ENCODE measurements at regions not wholly inside any gene's neighbourhood (a gene's known extent, or its start where the extent isn't known, plus 50 kb on each side); places are given as distances from the start of the nearest gene placed in this dataset.

- TF ChIP-seq CREB5 (CRISPR knock-in tag; IDR thresholded peaks at IDR 0.05; ENCODE audit: low read depth) (no peak), PATZ1 (CRISPR knock-in tag; IDR thresholded peaks at IDR 0.05; ENCODE audit: borderline replicate concordance) (no peak), OSR1 (CRISPR knock-in tag; IDR thresholded peaks at IDR 0.05) (no peak), ZNF70 (CRISPR knock-in tag; IDR thresholded peaks at IDR 0.05) (no peak), RARB (CRISPR knock-in tag; IDR thresholded peaks at IDR 0.05) (no peak), GLIS3 (CRISPR knock-in tag; IDR thresholded peaks at IDR 0.05) (no peak), CSDC2 (CRISPR knock-in tag; IDR thresholded peaks at IDR 0.05) (no peak), POU6F1 (CRISPR knock-in tag; IDR thresholded peaks at IDR 0.05; ENCODE audit: borderline replicate concordance, low read depth) (no peak), ZFP3 (CRISPR knock-in tag; IDR thresholded peaks at IDR 0.05) (no peak), TSHZ2 (CRISPR knock-in tag; IDR thresholded peaks at IDR 0.05) (no peak), CSRNP3 (CRISPR knock-in tag; IDR thresholded peaks at IDR 0.05) (no peak), ESRRG (CRISPR knock-in tag; IDR thresholded peaks at IDR 0.05) (no peak), ZFP30 (CRISPR knock-in tag; IDR thresholded peaks at IDR 0.05) (no peak), TCF4 (CRISPR knock-in tag; IDR thresholded peaks at IDR 0.05; ENCODE audit: borderline replicate concordance) (no peak)
These were observed 362.8 kb downstream of the FBXO15 start for GRCh38 chr18:73784853-73785252.
